ENCODE measurements at regions not wholly inside any gene's neighbourhood (a gene's known extent, or its start where the extent isn't known, plus 50 kb on each side); places are given as distances from the start of the nearest gene placed in this dataset.

DNA sequence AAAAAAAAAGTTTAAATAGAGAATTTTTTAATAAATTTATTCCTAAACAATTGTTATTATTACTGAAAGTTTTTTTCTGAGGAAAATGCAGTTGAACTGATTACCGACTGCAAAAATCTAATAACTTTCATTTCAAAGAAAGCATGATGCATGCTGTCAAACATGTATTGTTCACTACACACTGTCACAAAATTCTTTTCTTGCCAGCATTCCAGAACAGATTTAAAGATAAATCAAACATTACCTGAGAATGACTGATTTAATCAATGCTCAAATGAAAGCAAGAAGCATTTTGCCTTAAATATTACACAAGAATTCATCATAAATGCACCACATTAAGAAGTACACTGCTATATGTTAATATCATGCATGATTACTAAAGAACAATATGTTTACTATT, 588.3 kb downstream of the SLC16A7 start:
- in situ Hi-C loops (cut with MboI): no loop called here
- WGBS, 2 experiments (ENCODE audit: low coverage in 1 of 2, low lambda C conversion rate in 2 of 2, missing lambda C conversion rate in 2 of 2): 97 to 100% methylated on average over 1 of the region's 1 CpG

DNA sequence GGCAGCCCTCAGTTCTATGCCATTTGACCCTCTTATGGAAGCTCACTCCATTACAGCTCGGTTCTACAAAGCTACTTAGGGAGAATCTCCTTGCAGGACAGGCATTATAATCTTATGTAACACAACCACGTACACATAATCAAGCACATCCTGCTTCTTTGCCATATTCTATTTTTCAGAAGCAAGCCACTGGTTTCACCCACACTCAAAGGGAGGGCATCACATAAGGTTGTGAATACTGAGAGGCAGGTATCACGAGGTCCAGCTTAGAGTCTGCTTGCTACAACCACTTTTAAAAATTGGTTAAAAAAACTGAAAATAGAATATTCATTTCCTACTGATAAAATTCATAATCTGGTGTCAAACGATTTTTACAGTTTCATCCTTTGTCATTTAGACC, 589.2 kb downstream of the SLC16A7 start:
- in situ Hi-C loops (cut with MboI): no loop called here
- no peak for TF ChIP-seq EZH2 (IDR thresholded peaks at IDR 0.05; ENCODE audit: insufficient read depth, poor library complexity, severe bottlenecking)
- TF ChIP-seq EZH2phosphoT487 (IDR thresholded peaks at IDR 0.05; ENCODE audit: insufficient read depth, low read depth): no peak
- Histone ChIP-seq H3K4me1 (ENCODE audit: insufficient read depth) (no peaks in the 10 kb centered on the region), H4K20me1 (ENCODE audit: insufficient read depth) (no peaks in the 10 kb centered on the region), H3K79me2 (ENCODE audit: insufficient read depth) (no peaks in the 10 kb centered on the region), H2AFZ (no peak overlapping the region), H3F3A (ENCODE audit: insufficient read depth) (no peaks in the 10 kb centered on the region), H3K9ac (no peak overlapping the region), H3K9me2 (ENCODE audit: insufficient read depth) (no peaks in the 10 kb centered on the region), H3K4me3 (no peak overlapping the region), H3K27me3 (replicated peaks; ENCODE audit: insufficient read depth) (no peaks in the 10 kb centered on the region), H3K4me2 (ENCODE audit: unreplicated experiment) (no peak overlapping the region), H3K36me3 (ENCODE audit: low read depth) (no peaks in the 10 kb centered on the region), H3K9me3 (ENCODE audit: low read depth) (no peaks in the 10 kb centered on the region), H3K27ac (no peak overlapping the region)
- DNase-seq: no peak
- WGBS, 2 experiments (ENCODE audit: low coverage in 1 of 2, low lambda C conversion rate in 2 of 2, missing lambda C conversion rate in 2 of 2): 75 to 77% methylated on average over 4 of the region's 4 CpGs

More for the DNA sequence above, 588.3 kb downstream of the SLC16A7 start:
- Histone ChIP-seq H3K4me3 (no peak overlapping the region), H3K4me2 (ENCODE audit: unreplicated experiment) (no peak overlapping the region), H3K9ac (no peak overlapping the region), H3K9me3 (ENCODE audit: low read depth) (no peaks in the 10 kb centered on the region), H3K36me3 (ENCODE audit: low read depth) (no peaks in the 10 kb centered on the region), H3F3A (ENCODE audit: insufficient read depth) (no peaks in the 10 kb centered on the region), H3K27me3 (replicated peaks; ENCODE audit: insufficient read depth) (no peaks in the 10 kb centered on the region), H3K79me2 (ENCODE audit: insufficient read depth) (no peaks in the 10 kb centered on the region), H3K4me1 (ENCODE audit: insufficient read depth) (no peaks in the 10 kb centered on the region), H3K27ac (no peak overlapping the region), H2AFZ (no peak overlapping the region), H3K9me2 (ENCODE audit: insufficient read depth) (no peaks in the 10 kb centered on the region), H4K20me1 (ENCODE audit: insufficient read depth) (no peaks in the 10 kb centered on the region)
- TF ChIP-seq EZH2phosphoT487 (IDR thresholded peaks at IDR 0.05; ENCODE audit: insufficient read depth, low read depth): no peak
- TF ChIP-seq EZH2 (IDR thresholded peaks at IDR 0.05; ENCODE audit: insufficient read depth, poor library complexity, severe bottlenecking): no peak
- no peak for DNase-seq

DNA sequence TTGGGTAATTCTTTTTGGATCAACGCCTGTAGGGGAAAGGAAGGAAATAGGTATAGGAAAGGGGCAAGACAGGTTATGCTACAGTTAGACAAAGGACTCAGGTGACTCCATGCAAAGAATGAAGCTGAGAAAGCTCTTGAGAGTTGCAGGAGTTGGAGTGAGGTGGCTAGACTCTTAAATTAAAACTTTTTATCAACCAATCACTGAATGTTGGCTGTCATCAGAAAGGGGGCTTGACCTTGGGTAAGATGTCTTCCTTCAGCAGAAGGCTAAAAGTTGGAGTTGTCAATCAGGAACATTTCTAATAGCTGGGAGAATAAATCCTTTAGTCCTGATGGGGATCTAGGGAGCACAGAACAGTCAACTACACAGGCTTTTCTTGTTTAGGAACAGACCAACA, 595.4 kb downstream of the SLC16A7 start:
- peak overlapping the region; percentile 63 for H3K4me2 ChIP-seq (ENCODE audit: unreplicated experiment)
- 97 to 100% methylated on average over 1 of the region's 1 CpG for WGBS, 2 experiments (ENCODE audit: low coverage in 1 of 2, low lambda C conversion rate in 2 of 2, missing lambda C conversion rate in 2 of 2)
- H3K9me2 ChIP-seq (ENCODE audit: insufficient read depth): 0 out of 2 replicates have a peak, but pooled peaks cover 4% of the 10 kb centered on the region
- H3K36me3 ChIP-seq (ENCODE audit: low read depth): no peaks in the 10 kb centered on the region
- peaks cover 24% of the 10 kb centered on the region for H3K4me1 ChIP-seq (ENCODE audit: insufficient read depth)
- in situ Hi-C loops (cut with MboI): no loop called here
- H3K9me3 ChIP-seq (ENCODE audit: low read depth): no peaks in the 10 kb centered on the region
- peak overlapping the region; percentile 62 for H3K27ac ChIP-seq
- no peaks in the 10 kb centered on the region for H3K79me2 ChIP-seq (ENCODE audit: insufficient read depth)
- no peaks in the 10 kb centered on the region for H4K20me1 ChIP-seq (ENCODE audit: insufficient read depth)
- peak overlapping the region; percentile 9 for H2AFZ ChIP-seq
- TF ChIP-seq EZH2phosphoT487 (IDR thresholded peaks at IDR 0.05; ENCODE audit: insufficient read depth, low read depth): no peak
- no peak for TF ChIP-seq EZH2 (IDR thresholded peaks at IDR 0.05; ENCODE audit: insufficient read depth, poor library complexity, severe bottlenecking)
- H3K4me3 ChIP-seq: peak overlapping the region; percentile 23; the same call in 1 of the 2 replicates
- no peak overlapping the region for H3K9ac ChIP-seq
- no peaks in the 10 kb centered on the region for H3K27me3 ChIP-seq (replicated peaks; ENCODE audit: insufficient read depth)
- no peak for DNase-seq
- peaks cover 24% of the 10 kb centered on the region for H3F3A ChIP-seq (ENCODE audit: insufficient read depth)

DNA sequence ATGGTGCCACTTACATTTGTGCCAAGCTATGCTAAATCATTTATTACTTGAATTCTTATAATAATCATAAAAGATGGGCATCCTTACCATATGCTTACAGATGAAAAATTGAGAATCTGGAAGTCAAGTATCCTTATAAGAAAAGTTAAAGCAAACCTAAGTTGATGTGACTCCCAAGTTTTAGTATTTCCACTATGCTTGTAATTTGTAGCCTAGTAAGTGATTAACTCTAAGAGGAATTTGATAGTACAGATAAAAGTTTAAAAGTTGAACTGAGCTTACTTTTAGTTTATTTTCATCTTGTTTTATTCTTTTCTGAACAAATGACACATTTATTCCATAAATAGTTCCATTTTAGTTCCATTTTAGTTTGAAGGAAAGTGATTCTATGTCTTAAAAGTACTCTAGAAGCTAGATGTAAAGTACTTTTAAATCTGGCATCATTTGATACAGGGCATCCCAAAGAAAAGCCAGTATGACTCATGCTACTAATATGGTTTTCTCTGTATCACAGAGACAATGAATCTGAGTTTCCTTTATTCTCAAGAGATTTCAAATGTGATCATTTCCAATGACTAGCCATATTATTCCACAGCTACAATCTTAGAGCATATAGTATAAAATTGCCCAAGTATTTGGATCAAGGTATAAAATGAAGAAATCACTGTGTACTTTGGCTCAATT, 596.0 kb downstream of the SLC16A7 start:
- H3K9me3 ChIP-seq (ENCODE audit: low read depth): no peaks in the 10 kb centered on the region
- H3K36me3 ChIP-seq (ENCODE audit: low read depth): no peaks in the 10 kb centered on the region
- H3K4me2 ChIP-seq (ENCODE audit: unreplicated experiment): peak overlapping the region; percentile 63
- TF ChIP-seq EZH2 (IDR thresholded peaks at IDR 0.05; ENCODE audit: insufficient read depth, poor library complexity, severe bottlenecking): no peak
- TF ChIP-seq EZH2phosphoT487 (IDR thresholded peaks at IDR 0.05; ENCODE audit: insufficient read depth, low read depth): no peak
- peak overlapping the region; percentile 9 for H2AFZ ChIP-seq
- no peaks in the 10 kb centered on the region for H4K20me1 ChIP-seq (ENCODE audit: insufficient read depth)
- peak; percentile 77 for DNase-seq
- H3K9ac ChIP-seq: no peak overlapping the region
- in situ Hi-C loops (cut with MboI): no loop called here
- no peaks in the 10 kb centered on the region for H3K27me3 ChIP-seq (replicated peaks; ENCODE audit: insufficient read depth)
- H3F3A ChIP-seq (ENCODE audit: insufficient read depth): peaks cover 24% of the 10 kb centered on the region
- H3K9me2 ChIP-seq (ENCODE audit: insufficient read depth): 0 out of 2 replicates have a peak, but pooled peaks cover 4% of the 10 kb centered on the region
- H3K4me1 ChIP-seq (ENCODE audit: insufficient read depth): peaks cover 24% of the 10 kb centered on the region
- H3K79me2 ChIP-seq (ENCODE audit: insufficient read depth): no peaks in the 10 kb centered on the region
- H3K27ac ChIP-seq: peak overlapping the region; percentile 62
- H3K4me3 ChIP-seq: peak overlapping the region; percentile 23; the same call in 1 of the 2 replicates
